Esophagus muscularis mucosa (tissue), 4 donors: ENCODE measurements at regions not wholly inside any gene's neighbourhood (a gene's known extent, or its start where the extent isn't known, plus 50 kb on each side); places are given as distances from the start of the nearest gene placed in this dataset.

ENCODE experiments used
- DNase-seq: peaks from one replicate; pipeline ENCODE4 v3.0.0-alpha.2; 2017; ENCODE audit errors: extremely low spot score
- H3K27ac ChIP-seq, 4 donors: fragments of 200-600 bp; sonication (generic); replicated peaks in 1 of 4; 1 replicate in 3 of 4; 2 replicates in 1 of 4; pipeline ENCODE4 v1.5.1; 2016 to 2019; ENCODE audit warnings: mild to moderate bottlenecking in 1 of 4
- H3K27me3 ChIP-seq, 4 donors: fragments of 200-600 bp; sonication (generic); one replicate each; pipeline versions ENCODE4 v1.5.1 to v1.6.0; 2016 to 2019
- H3K36me3 ChIP-seq, 4 donors: fragments of 200-600 bp; sonication (generic); one replicate each; pipeline ENCODE4 v1.5.1; 2016 to 2019
- H3K4me1 ChIP-seq, 4 donors: fragments of 200-600 bp; sonication (generic); one replicate each; pipeline ENCODE4 v1.5.1; 2016 to 2019
- H3K4me3 ChIP-seq, 4 donors: fragments of 200-600 bp; sonication (generic); 1 replicate in 2 of 4; 2 replicates in 2 of 4; pipeline ENCODE4 v1.5.1; 2016 to 2019; ENCODE audit warnings: mild to moderate bottlenecking in 4 of 4, moderate library complexity in 1 of 4
- H3K9me3 ChIP-seq, 4 donors: fragments of 200-600 bp; sonication (generic); 1 replicate in 3 of 4; 2 replicates in 1 of 4; pipeline ENCODE4 v1.5.1; 2016 to 2019
- EP300 ChIP-seq: sonication (generic); formaldehyde crosslinking; IDR thresholded peaks from one replicate; pipeline ENCODE4 v1.6.1; 2017; ENCODE audit warnings: antibody characterized with exemption
- POLR2A ChIP-seq: fragments of 450-650 bp; IDR thresholded peaks from one replicate; pipeline ENCODE4 v1.6.1; 2017; ENCODE audit warnings: antibody characterized with exemption, moderate library complexity, mild to moderate bottlenecking, low read depth
- POLR2AphosphoS5 ChIP-seq, 2 donors: sonication (generic); formaldehyde crosslinking; IDR thresholded peaks; one replicate each; pipeline ENCODE4 v1.6.1; 2017; ENCODE audit warnings: antibody characterized with exemption in 2 of 2
- WGBS: methylation state at CpG from one replicate; pipeline ENCODE4 v1.1.5; 2018; 5-methylcytosine and 5-hydroxymethylcytosine counted together
- intact Hi-C: fragments of 100-400 bp; cut with DNase I; formaldehyde crosslinking; loops from one replicate; pipeline ENCODE4 v1.15.1; 2023
- TF ChIP-seq, protein P1 (sequence below), 3 experiments: fragments of 200-600 bp in 2 of 3; fragments of 450-650 bp in 1 of 3; sonication (generic) in 2 of 3; IDR thresholded peaks; one replicate each; pipeline ENCODE4 v1.5.1; 2017 to 2019; ENCODE audit warnings: antibody characterized with exemption in 3 of 3, mild to moderate bottlenecking in 2 of 3, moderate library complexity in 1 of 3

GRCh38 chr12:89279499-89279898 is 72.8 kb downstream of the DUSP6 start:
- TF ChIP-seq EP300 (no peak), POLR2A (no peak), POLR2AphosphoS5 (IDR thresholded peaks at IDR 0.05) (no peak)
- TF ChIP-seq, protein P1, sequence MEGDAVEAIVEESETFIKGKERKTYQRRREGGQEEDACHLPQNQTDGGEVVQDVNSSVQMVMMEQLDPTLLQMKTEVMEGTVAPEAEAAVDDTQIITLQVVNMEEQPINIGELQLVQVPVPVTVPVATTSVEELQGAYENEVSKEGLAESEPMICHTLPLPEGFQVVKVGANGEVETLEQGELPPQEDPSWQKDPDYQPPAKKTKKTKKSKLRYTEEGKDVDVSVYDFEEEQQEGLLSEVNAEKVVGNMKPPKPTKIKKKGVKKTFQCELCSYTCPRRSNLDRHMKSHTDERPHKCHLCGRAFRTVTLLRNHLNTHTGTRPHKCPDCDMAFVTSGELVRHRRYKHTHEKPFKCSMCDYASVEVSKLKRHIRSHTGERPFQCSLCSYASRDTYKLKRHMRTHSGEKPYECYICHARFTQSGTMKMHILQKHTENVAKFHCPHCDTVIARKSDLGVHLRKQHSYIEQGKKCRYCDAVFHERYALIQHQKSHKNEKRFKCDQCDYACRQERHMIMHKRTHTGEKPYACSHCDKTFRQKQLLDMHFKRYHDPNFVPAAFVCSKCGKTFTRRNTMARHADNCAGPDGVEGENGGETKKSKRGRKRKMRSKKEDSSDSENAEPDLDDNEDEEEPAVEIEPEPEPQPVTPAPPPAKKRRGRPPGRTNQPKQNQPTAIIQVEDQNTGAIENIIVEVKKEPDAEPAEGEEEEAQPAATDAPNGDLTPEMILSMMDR (IDR thresholded peaks at IDR 0.05), result no peak
- no peak overlapping the region for H3K4me3 ChIP-seq
- 96% methylated on average over 4 of the region's 4 CpGs for WGBS
- H3K36me3 ChIP-seq, result no peaks in the 10 kb centered on the region
- H3K27me3 ChIP-seq, result no peaks in the 10 kb centered on the region
- no peaks in the 10 kb centered on the region for H3K9me3 ChIP-seq
- intact Hi-C loops, result no loop called here
- DNase-seq, result no peak
- peaks cover 4 to 14% (median 13%) of the 10 kb centered on the region in 4 donors for H3K4me1 ChIP-seq
- H3K27ac ChIP-seq, result no peak overlapping the region

DNA sequence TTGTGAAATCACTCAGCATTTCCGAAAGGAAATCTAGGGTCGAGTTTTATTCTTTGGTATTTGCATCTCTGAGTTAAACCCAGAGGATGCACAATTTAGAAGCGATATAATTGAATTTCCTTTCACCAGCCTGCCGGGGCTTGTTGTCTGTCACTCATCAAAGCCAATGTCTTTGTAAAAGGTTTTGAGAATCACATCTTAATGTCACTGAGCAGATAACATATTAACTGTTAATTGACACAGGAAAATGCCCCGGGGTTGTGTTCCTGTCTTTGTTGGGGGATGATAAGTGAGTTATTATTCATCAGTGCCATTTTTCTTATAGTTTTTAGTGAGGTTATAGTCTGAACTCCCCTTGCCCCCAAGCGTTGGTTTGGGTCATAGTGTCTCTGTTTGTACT is 73.4 kb downstream of the DUSP6 start:
- Histone ChIP-seq H3K27ac (no peak overlapping the region), H3K9me3 (no peaks in the 10 kb centered on the region), H3K4me1 (peaks cover 4 to 14% (median 13%) of the 10 kb centered on the region in 4 donors), H3K27me3 (no peaks in the 10 kb centered on the region), H3K4me3 (no peak overlapping the region), H3K36me3 (no peaks in the 10 kb centered on the region)
- TF ChIP-seq EP300 (no peak), POLR2A (no peak), POLR2AphosphoS5 (IDR thresholded peaks at IDR 0.05) (no peak)
- TF ChIP-seq, protein P1 (IDR thresholded peaks at IDR 0.05), result no peak
- DNase-seq, result no peak
- WGBS, result 63% methylated on average over 6 of the region's 6 CpGs
- intact Hi-C loops, result no loop called here

DNA sequence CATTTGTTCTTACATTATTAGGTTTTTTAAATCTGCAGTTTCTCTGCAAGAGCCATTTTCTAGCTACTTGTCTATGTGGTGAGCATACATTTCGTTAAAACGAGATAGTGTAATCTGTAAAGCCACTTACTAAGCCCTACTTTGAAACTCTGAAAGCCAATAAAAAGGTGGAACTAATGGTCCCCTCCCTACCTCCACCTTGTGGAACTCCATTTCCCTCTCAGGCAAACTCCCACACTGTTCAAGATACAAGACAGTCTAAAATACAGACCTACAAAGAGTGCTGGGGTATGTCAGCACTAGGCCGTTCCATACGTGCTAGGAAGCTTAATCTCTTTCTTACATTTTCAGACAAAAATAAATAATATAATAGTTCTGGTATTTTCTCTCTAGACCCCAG is 74.1 kb downstream of the DUSP6 start:
- H3K27ac ChIP-seq, result no peak overlapping the region
- no peak for DNase-seq
- no peak for TF ChIP-seq EP300
- TF ChIP-seq POLR2AphosphoS5 (IDR thresholded peaks at IDR 0.05), result no peak
- TF ChIP-seq, protein P1 (IDR thresholded peaks at IDR 0.05), result no peak
- TF ChIP-seq POLR2A, result no peak
- whole genome bisulfite sequencing, result 92% methylated on average over 4 of the region's 4 CpGs
- peaks cover 4 to 14% (median 13%) of the 10 kb centered on the region in 4 donors for H3K4me1 ChIP-seq
- no peaks in the 10 kb centered on the region for H3K36me3 ChIP-seq
- no peaks in the 10 kb centered on the region for H3K9me3 ChIP-seq
- H3K27me3 ChIP-seq, result no peaks in the 10 kb centered on the region
- intact Hi-C loops, result no loop called here
- no peak overlapping the region for H3K4me3 ChIP-seq

DNA sequence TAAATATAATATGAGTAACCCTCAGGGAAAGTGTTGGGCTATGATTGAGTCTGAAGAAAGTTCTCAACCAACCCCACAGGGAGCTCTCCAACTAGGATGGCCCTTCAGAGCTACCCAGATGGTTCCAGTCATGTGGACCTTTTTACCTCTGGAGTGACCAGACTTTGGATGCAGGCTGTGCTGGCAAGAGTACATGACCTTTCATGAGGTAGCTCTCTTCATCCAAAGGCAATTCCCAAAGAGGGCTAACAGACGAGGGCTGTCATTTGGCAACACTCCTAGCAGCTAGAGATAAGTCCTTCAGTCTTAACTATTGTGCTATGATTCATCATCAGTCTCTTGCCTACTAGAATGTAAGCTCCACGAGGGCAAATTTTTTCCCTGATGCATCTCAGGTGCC is 75.4 kb downstream of the DUSP6 start:
- Histone ChIP-seq H3K9me3 (no peaks in the 10 kb centered on the region), H3K27ac (no peak overlapping the region), H3K4me1 (peaks cover 4 to 14% (median 13%) of the 10 kb centered on the region in 4 donors), H3K27me3 (no peaks in the 10 kb centered on the region), H3K4me3 (no peak overlapping the region), H3K36me3 (no peaks in the 10 kb centered on the region)
- WGBS, result 71% methylated on average over 2 of the region's 2 CpGs
- DNase-seq, result no peak
- intact Hi-C loops, result no loop called here
- TF ChIP-seq POLR2AphosphoS5 (IDR thresholded peaks at IDR 0.05) (no peak), EP300 (no peak), POLR2A (no peak)
- TF ChIP-seq, protein P1 (IDR thresholded peaks at IDR 0.05), result no peak

DNA sequence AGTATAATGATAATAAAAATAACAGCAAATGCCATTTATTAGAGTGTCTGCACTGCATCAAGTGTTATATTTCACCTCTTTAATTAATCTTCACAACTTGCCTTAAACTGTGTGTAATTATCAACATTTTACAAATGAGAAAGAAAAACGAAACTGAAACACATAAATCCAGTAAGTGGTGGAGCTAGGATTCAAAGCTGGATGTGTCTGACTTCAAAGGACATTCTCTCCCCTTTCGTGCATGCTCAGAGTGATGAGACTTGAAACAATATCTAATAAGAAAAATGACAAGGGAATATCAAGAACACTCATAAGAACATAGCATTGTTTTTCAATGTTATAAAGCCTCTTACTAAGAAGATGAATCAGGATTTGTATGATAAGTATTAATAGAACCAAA is 78.8 kb downstream of the DUSP6 start:
- Histone ChIP-seq H3K4me3 (no peak overlapping the region), H3K27ac (no peak overlapping the region), H3K27me3 (no peaks in the 10 kb centered on the region), H3K9me3 (no peaks in the 10 kb centered on the region), H3K36me3 (no peaks in the 10 kb centered on the region), H3K4me1 (no peaks in the 10 kb centered on the region)
- intact Hi-C loops, result no loop called here
- no peak for DNase-seq
- 59% methylated on average over 2 of the region's 2 CpGs for WGBS
- TF ChIP-seq, protein P1 (IDR thresholded peaks at IDR 0.05), result no peak
- TF ChIP-seq EP300, result no peak
- TF ChIP-seq POLR2A, result no peak
- TF ChIP-seq POLR2AphosphoS5 (IDR thresholded peaks at IDR 0.05), result no peak
